Activated CD8-positive, alpha-beta memory T cell treated with anti-CD3 and anti-CD28 coated beads for 48 hours (primary cell): ENCODE measurements at regions not wholly inside any gene's neighbourhood (a gene's known extent, or its start where the extent isn't known, plus 50 kb on each side); places are given as distances from the start of the nearest gene placed in this dataset.

Experiments
- DNase-seq, 3 experiments: peaks; one replicate each; pipeline ENCODE4 v3.0.0-alpha.2; 2020; ENCODE audit warnings: low read depth in 2 of 3, low spot score in 2 of 3

DNA sequence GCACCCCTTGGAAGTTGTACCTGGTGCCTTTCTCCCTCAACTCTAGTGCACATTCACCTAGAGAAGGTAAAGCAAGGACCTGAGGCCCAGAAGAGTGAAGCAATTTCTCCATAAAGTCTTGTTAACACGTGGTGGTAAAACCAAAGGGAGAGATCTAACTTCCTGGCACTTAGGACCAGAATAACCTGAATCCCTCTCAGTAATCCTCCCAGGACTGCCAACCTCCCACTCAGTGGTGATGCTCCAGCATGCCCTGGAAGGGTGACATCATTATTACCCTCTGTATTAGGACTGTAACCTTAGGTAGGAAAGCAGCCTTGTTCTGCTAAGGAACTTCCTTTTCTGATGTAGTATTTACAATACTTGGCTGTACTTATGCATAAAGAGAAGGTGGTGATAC is 330.6 kb upstream of the MARCKS start:
- DNase-seq = no peak

DNA sequence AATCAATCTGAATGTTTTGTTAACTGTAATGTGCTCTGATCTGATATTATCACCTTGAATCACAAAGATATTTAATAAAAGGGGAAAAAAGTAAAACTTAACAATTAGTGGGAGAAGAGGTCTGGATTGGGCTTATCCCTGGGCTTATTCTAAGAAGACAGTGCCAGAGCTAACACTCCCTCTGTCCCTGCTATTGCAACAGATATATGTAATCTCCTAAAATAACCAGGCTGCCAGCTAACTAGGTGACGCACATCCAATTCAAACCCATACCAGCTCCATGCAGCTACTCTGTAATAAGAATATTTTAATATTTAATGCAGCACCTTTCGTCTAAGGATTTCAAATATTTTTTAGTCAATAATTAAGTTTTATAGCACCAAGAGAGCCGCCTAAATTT is 330.1 kb upstream of the MARCKS start:
- no peak for DNase-seq

DNA sequence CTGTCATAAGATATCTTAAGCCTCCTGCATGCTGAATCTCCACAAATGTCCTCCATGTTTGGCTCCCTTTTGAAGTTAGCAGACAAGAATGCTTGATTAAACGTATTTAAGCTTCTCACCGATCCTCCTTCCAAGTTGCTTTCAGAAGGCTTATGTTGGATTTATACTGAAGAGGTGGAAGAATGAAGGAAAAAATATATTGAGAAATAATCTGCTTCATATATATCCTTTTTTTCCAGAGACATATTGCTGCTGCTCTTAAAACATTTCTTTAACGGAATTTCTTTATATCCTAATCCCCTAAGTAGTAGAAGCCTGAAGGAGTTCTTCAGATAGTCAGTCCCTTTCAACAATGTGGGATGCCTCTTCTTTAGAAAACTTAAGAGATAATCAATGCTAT is 329.0 kb upstream of the MARCKS start:
- DNase-seq = no peak

DNA sequence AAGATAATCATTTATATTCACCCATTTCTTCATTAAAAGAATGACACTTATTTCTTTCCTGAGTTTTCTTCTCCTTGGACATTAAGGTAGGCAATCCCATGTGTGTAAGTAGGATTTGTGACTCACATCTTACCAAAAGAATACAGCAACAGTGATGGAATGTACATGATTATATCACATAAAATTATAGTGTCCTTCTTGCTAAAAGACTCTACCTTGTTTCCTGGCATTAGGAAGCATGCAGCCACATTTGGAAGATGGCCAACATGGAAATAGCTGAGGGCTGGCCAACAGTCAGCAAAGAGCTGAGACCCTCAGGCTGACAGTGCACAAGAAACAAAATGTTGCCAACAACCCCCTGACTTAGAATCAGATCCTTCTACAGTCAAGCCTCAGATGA is 327.9 kb upstream of the MARCKS start:
- DNase-seq = no peak

DNA sequence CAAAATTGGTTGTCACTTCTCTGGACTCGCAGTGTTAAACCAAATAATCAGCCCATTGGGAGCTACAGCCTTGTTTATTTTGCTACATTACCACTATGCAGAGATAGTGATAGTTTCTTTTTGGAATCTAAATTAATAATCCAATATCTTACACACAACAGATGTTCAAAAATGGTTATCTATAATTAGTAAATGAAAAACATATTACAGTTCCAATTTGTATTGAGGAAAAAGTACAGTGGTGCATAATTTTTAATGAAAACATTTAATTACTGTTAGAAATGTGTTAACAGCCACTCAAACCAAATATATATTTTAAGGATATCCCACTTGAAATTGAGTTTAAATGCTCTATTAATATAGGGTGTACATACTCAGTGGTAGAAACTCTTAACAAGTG is 327.3 kb upstream of the MARCKS start:
- DNase-seq = no peak

DNA sequence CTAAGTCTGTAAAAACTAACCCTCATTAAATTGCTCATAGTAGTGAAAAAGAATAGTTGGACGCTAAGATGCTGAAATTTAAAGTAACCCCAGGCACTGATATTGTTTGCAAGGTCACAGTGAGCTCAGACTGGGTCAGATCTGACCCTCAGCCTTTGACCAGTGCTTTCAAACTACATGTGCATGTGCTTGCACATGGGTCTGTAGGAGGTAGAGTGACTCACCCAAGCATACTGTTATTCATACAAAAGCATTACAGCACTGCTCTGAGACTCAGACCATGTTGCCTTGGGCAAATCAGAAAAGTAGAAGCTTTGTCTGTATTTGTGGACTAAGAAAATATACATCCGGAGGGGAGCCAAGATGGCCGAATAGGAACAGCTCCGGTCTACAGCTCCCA is 326.4 kb upstream of the MARCKS start:
- DNase-seq = no peak

DNA sequence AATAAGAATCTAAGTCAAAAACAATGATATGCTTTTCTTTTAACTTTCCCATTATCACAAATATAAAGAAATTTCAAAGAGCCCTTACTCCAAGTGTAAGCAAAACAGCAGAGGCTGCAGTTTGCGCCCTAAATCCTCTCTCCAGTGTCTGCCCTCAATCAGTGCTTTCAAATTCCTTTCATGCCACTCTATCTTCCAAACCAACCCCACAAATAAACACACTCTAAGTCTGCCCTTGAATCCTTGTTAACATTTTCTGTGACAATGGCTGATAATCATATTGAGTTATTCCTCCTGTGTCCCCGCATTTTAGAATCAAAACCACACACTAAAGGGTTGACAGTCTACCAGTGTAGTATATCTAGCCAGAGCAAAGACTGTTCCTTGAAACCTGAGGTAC is 317.9 kb upstream of the MARCKS start:
- DNase-seq = no peak

DNA sequence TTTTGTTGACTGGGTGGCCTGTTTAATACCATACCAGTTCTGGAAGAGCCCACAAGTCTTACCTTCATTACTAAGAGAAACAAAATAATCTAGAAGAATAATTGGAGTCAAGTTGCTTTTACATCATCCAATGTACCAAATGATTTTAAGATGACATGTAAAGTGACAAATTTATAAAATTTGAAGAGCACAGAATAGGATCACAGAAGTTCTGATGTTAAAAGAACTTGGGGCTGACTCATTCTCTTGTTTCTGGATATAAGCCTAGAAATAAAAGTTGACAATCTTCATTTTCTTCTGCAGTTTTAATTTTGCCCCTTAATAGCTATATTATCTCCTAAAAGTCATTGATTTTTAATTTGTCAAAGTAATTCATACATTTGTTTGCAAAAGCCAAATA is 317.5 kb upstream of the MARCKS start:
- no peak for DNase-seq

DNA sequence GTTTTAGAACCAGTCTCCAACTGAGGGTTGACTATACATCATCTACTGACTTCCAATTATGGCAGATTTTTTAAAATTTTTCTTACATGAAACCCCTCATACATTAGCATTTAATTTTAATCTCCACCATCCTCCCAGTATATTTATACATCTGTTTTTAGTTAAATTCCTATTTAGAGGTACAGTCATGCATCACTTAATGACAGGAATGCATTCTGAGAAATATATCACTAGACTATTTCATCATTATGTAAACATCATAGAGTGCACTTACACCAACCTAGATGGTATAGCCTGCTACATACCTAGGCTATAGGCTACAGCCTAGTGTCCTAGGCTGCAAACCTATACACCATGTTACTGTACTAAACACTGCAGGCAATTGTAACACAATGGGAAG is 316.7 kb upstream of the MARCKS start:
- DNase-seq = no peak

DNA sequence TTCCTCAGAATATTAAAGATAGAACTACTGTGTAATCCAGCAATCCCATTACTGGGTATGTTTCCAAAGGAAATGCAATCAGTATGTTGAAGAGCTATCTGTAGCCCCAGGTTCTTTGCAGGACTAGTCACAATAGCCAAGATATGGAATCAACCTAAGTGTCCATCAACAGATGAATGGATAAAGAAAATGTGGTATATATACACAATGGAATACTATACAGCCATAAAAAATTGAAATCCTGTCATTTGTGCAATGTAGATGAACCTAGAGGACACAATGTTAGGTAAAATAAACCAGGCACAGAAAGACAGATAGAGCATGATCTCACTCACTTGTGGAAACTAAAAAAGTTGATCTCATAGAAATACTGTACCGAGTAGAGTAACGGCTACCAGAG is 306.0 kb upstream of the MARCKS start:
- no peak for DNase-seq

DNA sequence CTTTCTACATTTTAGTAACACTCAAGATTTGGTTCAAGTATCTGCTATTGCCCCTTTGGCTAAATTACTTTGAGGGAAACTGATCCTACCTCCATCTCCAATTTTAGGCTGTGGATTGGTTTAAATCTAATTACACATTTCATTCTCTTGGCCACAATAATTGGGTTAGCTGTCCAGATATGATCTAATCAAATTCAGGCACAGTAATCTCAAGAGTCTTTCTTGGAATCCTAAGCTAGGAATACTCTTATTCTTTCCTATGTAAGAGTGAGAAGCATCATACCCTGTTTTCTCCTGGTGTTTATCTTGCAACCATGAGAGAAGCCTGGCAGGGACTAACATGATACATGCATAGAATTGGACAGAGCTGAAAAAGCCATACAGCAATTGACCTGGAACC is 300.4 kb upstream of the MARCKS start:
- no peak for DNase-seq

DNA sequence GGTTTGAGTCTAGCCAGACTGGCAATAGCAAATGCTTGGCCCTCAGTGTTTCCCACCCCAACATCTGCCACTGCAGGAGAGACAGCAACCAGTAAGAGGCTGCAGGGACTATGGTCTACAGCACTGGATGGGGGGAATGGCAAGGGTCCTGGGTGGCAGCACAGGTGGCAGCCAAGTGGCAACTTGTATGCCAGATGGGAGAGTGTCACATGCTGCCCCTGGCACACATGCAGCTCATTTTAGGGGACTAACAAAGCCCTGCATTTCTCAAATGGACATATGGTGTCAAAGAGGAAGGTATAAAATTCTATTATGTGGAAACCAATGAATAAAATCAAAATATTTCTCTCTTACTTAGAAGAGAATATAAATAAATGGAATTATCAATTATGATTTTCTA is 298.7 kb upstream of the MARCKS start:
- no peak for DNase-seq

DNA sequence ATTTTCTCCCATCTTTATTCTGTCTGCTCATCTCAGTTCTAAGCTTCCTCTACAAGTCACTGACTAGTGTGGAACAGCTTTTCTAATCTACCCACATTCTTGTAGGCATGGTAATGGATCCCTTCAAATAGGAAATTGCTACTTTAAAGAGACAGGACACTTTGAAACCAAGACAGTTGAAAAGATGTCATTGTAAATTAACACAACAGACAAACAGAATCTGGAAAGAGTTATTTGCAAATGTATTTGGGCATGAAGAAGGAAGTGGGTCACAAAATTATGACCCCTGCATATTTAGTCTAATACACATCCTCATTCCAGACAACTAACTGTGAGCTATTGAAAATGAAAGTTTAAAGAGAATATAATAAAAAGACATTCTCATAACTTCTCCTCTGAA is 298.2 kb upstream of the MARCKS start:
- DNase-seq = no peak

DNA sequence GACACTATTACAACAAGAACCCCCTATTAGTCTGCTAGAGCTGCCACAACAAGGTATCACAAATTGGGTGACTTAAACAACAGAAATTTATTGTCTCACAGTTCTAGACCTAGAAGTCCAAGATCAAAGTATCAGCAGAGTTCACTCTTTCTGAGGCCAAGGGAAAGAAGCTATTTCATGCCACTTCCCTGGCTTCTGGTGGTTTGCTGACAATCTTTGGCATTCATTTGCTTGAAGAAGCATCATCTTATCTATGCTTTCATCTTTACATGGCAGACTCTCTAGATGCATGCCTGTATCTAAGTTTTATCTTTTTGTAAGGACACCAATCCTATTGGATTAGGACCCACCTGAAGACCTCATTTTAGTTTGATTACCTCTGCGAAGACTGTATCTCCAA is 296.8 kb upstream of the MARCKS start:
- no peak for DNase-seq

DNA sequence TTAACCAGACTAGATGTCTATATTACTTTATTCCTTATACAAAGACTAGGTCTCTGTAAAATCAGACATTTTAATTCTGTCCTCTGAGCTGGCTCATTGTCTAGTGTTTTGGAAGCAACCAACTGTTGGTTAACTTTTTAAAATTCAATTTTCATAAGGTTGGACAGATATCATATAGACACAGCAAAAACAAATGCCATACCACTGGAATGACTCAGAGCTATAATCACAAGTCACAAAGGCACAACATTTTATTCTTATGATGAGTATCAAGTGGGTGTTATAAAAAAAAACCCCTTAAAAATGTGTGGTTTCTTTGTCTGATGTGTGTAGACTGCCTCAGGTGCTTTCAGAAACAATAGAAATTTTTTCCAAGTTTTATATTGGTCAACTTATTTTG is 296.2 kb upstream of the MARCKS start:
- DNase-seq = no peak

DNA sequence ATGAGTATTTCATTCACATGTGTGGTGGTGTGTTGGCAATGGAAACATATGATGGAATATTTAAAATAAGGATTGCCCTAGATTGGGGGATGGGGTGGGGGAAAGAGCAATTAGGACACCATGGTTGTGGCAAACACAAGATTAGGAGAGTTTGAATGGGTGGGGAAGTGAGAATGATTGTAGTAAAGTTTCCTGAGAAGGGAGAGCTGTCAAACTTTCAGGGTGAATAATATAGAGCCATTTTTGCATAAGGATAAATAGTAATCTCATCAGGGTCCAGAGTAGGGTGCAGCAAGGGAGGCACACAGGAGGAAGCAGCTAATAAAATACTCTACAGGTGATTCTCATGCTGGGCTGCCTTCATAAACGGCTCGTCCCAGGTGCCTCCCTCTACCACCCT is 294.9 kb upstream of the MARCKS start:
- DNase-seq = no peak

DNA sequence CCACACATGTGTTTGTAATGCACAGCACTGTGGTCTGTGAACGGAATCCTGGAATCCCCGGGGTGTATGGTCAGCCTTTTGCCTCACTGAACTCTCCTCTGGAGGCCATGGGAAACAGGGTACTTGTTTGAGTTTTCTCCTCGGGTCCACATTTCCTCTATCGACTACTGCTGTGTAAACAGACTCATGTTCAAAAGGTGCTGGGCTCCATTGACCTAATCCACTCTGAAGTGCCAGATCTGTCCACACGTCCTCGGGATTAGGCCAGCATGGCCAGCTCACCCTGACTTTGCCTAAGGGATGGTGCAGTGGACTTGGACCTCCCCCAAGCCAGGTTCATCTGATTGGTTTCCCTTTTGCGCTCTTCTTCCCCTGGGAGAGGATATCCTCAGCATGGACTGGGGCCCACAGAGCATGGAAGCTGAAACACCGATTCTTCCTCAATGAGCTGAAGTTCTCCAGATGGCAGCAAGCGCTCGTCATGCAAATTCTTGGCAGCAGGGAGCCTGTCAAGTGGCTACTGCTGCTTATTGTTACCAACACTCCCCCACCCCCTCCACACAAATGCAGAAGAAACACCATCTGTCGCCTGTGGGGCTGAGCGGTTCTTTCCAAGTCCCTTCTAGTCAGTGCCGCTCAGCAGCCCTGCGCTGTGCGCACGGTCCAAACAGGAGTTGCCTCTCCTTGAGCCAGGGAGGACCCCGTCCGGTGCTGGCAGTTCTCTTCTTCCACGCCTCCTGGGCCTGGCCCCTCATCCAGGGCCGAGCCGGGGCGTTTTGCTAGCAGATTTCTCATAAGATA is 292.6 kb upstream of the MARCKS start:
- no peak for DNase-seq

DNA sequence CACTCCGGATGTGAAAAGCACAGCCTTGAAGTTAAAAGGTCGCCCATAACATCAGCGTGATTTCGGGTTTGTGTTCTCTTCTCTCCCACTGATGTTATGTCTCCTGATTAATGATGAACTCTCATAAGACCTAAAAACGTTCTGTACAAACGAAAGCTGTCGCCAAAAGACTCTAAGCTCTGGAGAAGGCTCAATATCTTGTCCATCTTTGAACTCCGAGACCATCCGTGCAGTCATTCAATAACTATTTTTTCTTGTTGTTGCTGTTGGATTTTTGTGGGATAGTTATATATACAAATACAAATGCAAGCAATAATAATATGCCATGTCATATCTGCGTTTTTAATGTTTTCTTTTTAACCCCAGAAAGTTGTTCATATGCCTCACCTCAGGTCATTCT is 291.8 kb upstream of the MARCKS start:
- no peak for DNase-seq

DNA sequence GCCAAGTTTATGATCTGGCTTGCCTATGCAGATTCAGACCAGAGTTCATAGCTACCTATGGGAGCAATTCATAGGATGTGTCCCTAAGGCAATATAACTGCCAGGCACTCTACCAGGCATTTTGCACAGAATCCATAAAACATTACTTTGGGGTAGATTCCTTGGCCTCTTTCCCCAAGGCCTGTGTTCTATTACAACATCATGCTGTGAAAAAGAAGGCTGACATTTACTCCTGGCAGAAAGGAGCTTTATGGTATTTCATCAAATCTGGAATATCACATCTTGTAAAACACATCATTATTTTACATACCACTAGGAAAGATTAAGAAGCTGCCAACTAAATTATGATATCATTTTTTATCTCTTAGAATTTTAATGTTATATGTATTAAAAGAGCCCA is 287.0 kb upstream of the MARCKS start:
- DNase-seq = no peak

DNA sequence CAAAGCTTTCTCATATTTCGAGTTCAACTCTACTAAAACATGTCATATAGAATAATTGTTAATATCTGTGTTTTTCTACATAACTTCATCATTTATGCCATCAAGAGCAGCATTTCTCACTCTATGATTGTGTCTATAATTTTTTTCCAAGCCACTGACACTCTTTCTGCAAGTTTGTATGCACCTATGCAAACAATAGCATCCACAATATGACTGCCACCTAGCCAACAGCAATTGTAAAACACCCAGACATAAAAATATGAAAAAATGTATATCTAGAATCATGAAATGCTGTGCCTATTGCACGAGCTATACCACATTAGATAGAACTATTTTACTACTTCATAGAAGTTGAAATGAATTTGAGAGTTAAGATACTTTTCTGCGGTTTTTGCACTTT is 286.5 kb upstream of the MARCKS start:
- DNase-seq = no peak

DNA sequence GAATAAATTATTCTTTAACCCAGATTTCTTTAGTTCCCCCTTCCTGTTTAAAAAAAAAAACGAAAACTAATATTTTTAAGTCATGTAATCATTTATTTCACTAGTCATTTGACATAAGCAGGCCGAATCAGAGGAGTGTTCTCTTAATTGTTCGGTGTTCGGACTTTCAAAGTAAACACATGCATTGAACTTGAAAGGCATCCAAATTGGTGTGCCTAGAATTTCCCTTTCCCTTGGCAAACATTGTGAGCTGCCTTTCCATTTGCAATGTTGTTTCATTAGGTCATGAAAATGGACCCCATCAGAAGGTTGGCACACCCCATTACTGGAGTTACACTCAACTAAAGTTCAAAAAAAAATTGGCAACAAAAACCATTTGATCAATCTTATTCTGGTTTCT is 283.0 kb upstream of the MARCKS start:
- DNase-seq = no peak

DNA sequence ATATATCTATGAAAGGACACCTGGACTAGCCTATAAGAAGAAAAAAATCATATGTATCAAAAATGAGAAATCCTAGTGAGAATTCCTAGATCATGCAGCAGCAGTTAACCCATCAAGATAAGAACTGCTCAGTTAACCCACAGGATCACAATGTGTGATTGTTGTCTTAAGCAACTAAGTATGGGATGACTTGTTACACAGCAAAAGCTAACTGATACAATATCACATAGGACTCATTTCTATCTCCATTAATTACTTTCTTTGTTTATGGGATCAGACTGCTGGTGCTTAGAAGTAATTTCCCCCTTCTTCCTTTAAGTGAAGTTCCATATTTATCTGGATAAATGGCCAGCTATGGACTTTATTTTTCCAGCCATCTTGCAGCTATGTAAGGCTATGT is 280.8 kb upstream of the MARCKS start:
- DNase-seq = no peak

DNA sequence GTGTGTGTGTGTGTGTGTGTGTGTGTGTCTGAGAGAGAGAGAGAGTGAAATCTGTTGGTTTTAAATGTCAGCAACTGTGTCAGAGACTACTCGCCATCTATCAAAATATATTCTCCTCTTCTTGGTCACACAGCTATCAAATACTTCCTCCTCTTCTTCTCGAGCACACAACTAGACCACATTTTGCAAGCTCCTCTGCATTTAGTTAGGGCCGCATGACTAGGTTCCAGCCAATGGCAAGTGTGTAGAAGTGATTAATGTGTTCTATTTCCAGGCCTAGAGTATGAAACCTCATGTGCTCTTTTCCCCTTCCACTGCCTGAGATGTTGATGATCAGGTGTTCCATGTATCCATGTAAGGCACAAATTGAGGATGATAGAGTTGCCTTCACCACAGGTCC is 278.5 kb upstream of the MARCKS start:
- no peak for DNase-seq

DNA sequence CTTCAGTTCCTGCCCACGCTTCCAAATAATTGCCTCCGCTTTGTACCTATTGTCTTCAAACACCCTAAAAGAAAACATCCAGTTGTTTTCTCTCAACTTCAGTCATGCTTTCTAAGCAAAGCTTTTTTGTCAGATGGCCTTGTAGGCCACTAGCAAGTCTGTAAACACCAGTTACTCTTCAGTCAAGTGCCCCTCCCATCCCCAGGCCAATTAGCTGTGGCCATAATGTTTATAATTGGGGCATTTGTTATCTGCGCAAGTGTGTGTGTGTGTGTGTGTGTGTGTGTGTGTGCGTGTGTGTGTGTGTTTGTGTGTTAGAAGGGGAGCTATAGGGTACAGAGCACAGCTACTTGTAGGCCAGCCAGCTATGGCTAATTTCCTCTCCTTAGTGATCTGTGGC is 272.4 kb upstream of the MARCKS start:
- no peak for DNase-seq
